ENCODE measurements at regions not wholly inside any gene's neighbourhood (a gene's known extent, or its start where the extent isn't known, plus 50 kb on each side); places are given as distances from the start of the nearest gene placed in this dataset.

DNA sequence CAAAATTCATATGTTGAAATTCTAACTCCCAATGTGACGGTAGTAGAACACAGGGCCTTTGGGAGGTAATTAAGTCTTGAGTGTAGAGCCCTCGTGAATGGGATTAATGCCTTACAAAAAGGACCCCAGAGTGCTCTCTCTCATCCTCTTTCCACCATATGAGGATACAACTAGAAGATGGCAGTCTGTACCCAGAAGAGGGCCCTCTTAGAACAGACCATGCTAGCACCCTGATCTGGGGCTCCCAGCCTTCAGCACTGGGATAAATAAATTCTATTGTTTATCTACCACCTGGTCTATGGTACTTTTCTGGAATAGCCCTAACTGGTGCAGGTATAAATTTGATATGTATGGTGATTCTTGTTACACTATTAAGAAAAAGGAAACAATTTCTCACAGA lies 332.3 kb downstream of the BRINP1 start:
- no peak for DNase-seq

DNA sequence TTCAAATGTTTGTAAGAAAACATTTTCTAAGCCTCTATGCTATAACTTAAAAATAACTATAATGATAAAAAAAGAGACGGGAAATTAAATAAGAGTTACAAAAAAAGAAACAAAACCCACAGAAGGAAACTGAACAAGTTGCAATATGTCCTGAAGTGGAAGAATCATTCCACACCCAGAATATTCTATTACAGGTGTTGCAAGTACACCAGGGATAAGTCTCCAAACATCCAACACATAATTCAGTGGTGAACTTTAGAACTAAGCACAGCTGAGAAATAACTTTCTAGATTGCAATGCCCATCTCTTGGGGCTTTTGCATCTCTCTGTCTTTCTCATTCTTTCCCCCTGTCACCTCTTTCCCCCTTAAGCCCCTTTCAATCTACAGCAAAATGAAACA lies 325.2 kb downstream of the BRINP1 start:
- no peak for DNase-seq

GRCh38 chr9:119044806-119045205 lies 324.4 kb downstream of the BRINP1 start:
- DNase-seq, result no peak

DNA sequence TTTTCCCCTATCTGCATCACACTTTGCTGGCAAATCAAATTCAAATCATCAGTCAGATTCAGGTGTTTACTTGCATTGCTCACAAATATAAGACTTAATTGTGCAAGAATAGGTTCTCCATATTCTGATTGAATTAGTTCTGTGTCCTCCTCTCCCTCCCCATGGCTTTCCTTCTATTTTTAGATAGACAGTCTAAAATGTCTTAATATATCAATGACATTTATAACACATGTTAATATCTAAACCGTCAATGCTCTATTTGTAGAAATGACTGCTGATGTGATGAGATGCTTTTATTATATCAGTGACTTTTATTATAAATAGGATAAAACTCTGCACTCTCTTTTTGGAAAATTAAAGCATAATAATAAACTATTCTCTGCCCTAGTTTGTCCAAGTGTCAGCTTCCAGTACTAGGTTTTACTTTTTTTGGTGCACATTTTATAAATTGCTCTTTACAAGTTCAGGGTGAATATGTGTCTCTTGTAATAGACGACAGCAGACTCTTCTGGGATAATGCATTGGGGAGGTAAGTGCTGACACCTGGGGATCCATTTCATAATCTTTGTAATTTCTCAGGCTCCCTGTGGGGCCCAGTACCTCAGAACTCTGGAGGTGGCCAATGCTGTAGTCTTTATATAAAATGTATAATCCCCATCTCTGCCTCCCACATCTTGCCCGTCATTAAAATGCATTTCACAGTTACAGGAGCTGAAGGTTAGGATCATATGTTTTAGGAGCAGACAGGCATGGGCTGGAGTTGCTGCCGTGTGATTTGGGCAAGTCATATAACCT lies 321.5 kb downstream of the BRINP1 start:
- no peak for DNase-seq

GRCh38 chr9:119050281-119050680 lies 319.0 kb downstream of the BRINP1 start:
- DNase-seq, result no peak

DNA sequence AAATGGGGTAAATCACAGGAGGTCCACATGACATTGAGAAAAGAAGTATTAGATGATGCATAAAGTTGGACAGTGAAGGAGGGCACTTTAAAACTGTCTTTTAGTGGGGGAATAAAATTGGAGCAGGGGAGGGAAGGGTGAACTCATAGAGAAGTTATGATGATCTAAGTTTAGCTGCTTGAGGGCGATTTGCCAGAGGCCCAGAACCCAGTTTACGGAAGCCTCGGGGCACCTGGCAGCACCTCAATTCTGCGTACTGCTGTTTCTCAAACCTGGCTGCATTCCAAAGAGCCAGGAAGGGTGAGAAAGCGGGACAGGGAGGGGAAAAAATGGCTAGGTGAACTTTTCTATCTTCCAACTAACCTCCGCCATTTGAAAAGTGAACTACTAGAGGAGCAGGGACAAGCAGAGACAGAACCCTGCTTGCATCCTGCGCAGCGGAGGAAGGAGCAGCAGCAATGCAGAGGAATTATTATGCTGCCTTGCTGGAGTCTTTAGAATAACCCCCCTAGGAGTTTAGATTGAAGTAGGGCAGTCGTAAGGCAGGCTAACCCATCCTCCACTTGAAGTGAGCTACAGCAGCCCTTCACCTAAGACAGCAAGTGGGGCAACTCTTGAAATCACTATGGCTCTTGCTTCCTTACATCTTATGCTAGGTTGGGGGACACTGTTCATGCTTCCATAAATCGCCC lies 316.8 kb downstream of the BRINP1 start:
- no peak for DNase-seq

DNA sequence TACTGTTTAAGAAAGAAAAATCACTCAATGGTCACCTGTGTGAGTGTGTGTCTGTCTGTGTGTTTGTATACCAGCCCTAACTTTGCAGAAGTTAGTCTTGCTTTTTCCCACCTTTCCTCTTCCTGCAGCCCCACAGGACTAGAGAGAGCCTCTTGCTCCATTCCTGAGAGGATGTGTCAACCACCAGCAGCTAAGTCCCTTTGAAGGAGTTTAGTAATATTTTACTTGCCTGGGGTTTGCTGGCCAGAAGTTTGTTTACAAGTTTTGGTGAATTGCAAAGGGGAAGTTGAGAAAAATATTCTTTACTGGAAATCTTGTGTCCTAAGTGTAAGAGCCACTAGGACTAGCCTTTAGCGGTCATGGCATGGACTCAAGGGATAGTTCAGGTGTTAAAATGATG lies 316.2 kb downstream of the BRINP1 start:
- DNase-seq, result no peak

- DNase-seq, result no peak
These were observed 308.4 kb downstream of the BRINP1 start for GRCh38 chr9:119060629-119061385.

- peak; percentile 1 for DNase-seq
These were observed 297.6 kb downstream of the BRINP1 start for GRCh38 chr9:119071636-119072035.

DNA sequence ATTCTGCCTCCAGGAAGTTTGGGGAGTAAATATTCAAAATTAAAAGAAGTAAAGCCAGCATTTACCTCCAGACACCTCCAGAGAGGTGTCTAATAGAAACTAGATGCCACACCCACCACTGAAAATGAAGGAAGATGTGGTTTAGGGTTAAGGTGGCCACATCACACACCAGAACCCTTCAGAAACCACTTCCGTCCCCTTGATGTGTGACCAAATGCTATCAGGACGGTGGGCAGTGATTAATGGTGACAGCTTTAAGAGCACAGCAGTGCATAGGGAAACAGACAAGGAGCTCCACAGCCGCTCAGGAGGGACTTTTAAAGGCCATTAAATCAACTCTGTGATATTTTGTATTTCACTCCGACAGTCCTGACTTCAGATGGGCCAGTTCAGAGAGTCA lies 295.2 kb downstream of the BRINP1 start:
- DNase-seq, result no peak

DNA sequence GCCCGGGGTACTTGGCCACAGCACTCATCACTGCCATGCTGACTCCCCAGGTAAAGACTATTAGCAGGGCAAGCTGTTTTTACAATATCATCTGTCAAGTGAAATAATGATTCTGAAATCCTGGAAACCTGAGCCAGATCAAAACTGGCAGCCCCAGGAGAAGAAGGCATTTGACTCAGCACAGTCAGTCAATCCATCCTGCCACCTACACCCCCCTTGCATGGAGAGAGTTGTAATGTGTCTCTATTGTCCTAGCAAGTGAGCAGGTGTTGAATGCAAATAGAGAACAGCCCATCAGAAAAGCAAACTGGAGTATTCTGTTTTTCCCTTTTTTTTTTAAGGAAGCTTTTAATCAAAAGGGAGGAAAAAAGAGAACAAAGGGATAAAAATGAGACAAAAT lies 291.2 kb downstream of the BRINP1 start:
- DNase-seq, result no peak

DNA sequence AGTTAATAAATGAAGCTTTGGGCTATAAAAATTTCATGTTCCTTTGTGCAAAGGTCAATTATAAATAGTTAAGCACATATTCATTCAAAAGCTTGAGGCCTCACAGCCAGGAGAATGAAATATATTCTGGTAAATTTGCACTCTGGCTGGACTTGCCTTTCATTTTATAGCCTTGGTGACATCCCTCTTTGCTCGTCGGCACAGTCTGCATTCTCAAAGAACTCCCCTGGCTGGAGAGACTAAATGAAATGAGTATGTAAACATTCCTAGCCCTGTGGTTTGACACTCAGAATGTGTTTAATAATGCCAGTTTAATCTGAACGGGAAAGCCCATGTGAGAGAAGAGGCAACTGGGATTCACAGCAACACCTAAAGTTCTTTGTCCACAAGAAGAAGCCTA lies 285.6 kb downstream of the BRINP1 start:
- no peak for DNase-seq

DNA sequence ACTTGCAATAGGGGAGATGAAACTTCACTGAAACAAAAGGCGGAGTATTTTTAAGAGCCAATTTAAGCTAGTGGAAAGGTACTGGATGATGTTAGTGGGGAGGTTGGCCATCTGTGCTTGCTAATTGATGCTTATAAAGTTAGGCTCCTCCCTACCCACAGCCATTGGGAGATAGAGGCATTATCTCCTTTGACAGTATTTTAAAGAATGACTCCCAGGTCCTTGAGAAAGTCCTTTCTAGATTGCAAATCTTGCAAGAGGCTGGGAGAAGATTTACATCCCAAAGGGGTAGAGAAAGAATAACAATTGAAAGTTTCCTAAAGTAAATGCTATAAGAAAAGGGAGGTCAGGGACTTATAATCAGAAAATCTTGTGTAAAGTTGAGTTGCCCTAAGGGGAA lies 282.6 kb downstream of the BRINP1 start:
- DNase-seq, result no peak

DNA sequence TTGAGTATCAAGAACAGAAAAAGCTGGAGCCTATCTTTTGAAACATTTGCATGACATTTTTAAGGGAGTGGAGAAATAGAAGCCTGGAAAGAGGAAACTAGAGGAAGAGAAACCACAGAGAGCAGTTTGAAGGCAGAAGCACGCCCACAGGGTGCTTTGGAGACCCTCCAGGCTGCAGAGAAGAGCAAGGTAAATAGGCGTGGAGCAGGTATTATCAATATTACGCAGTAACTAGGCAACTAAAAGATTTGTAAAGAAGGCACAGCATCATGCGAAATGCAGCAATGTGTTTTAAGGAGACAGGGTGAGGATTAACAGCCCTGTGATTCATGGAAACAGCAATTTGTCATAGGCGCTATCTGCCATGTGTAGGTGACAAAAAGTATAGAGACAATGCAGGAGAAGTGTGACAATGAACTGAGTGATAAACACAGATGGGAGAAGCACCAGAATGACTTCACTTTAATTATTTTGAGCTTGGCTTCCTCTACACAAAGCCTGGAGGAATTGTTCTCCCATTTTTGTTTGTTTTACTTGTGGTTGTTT lies 281.2 kb downstream of the BRINP1 start:
- DNase-seq, result no peak

GRCh38 chr9:119091074-119091473 lies 278.2 kb downstream of the BRINP1 start:
- no peak for DNase-seq

- no peak for DNase-seq
These were observed 277.1 kb downstream of the BRINP1 start for GRCh38 chr9:119092125-119092524.

GRCh38 chr9:119094086-119094485 lies 275.1 kb downstream of the BRINP1 start:
- DNase-seq, result no peak

- no peak for DNase-seq
These were observed 274.2 kb downstream of the BRINP1 start for GRCh38 chr9:119095072-119095471.

GRCh38 chr9:119101048-119101447 lies 268.2 kb downstream of the BRINP1 start:
- DNase-seq, result no peak

DNA sequence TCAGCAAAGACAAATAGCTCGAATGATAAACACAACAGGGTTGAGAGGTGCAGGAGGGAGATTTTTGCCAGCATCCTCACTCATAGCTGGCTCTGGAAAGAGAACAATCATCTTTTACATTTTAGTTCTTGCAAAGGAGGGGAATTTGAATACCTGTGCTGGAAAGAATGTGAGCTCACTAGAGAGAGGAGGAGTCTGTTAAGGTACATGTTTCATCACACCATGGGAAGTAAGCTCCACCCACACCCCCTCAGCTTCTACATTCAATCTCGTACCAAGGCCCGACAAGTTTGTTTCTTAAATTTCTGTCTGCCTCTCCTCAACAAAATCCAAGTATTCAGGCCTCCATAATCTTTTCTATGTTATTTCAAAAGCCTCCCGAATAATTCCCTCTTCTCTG lies 254.6 kb downstream of the BRINP1 start:
- DNase-seq, result no peak
